Caco-2 (cell line): ENCODE measurements at regions not wholly inside any gene's neighbourhood (a gene's known extent, or its start where the extent isn't known, plus 50 kb on each side); places are given as distances from the start of the nearest gene placed in this dataset.
A peak's percentile ranks its signal among the peaks of the same experiment; 100 is the strongest.
"Not testable (repeated sequence)": the region's sequence is repeated elsewhere in the genome, so short reads cannot be mapped to it uniquely, and the experiment has no call there.

Experiments
- BruUV-seq: library from RNA; stranded (reverse); fragments of 400-500 nt; replicated peaks from 2 replicates; lab custom pipeline; 2021; lab: Mats Ljungman, UMichigan
- CTCF ChIA-PET: fragments of 300-600 bp; sonication (Branson Sonifier 250); formaldehyde crosslinking; loops from one replicate; lab custom pipeline; 2022; ENCODE audit warnings: antibody characterized with exemption; lab: Charles Lee
- POLR2A ChIA-PET: fragments of 300-600 bp; sonication (Branson Sonifier 250); formaldehyde crosslinking; loops from one replicate; lab custom pipeline; 2022; ENCODE audit warnings: antibody characterized with exemption; lab: Charles Lee
- DNase-seq, 2 experiments: peaks; one replicate each; pipeline versions ENCODE4 v3.0.0 to v3.0.0-alpha.2; 2020 to 2022
- H3K27me3 ChIP-seq: replicated peaks from 2 replicates; pipeline ENCODE4 v1.6.0; 2011; ENCODE audit warnings: low read length; ENCODE audit not compliant: control insufficient read depth, insufficient read depth
- H3K36me3 ChIP-seq: 2 replicates; pipeline ENCODE4 v1.5.1; 2011; ENCODE audit warnings: low read length; ENCODE audit not compliant: control insufficient read depth, insufficient read depth
- H3K4me1 ChIP-seq: fragments of 250-450 bp; sonication (Bioruptor Pico); 2 replicates; pipeline ENCODE4 v1.5.1; 2020; ENCODE audit warnings: mild to moderate bottlenecking
- H3K4me3 ChIP-seq: 2 replicates; pipeline ENCODE4 v1.5.1; 2011; ENCODE audit warnings: low read depth, mild to moderate bottlenecking, control low read depth, low read length
- H3K9me3 ChIP-seq: fragments of 250-450 bp; sonication (Bioruptor Pico); 2 replicates; pipeline ENCODE4 v1.5.1; 2020; ENCODE audit warnings: mild to moderate bottlenecking, moderate library complexity
- H3K27ac Mint-ChIP-seq: one replicate; pipeline ENCODE4 v1.8.0; 2022; ENCODE audit warnings: mixed read lengths; ENCODE audit not compliant: unreplicated experiment
- H3K27me3 Mint-ChIP-seq: one replicate; pipeline ENCODE4 v1.8.0; 2022; ENCODE audit warnings: mixed read lengths; ENCODE audit not compliant: insufficient read depth, unreplicated experiment
- H3K36me3 Mint-ChIP-seq: one replicate; pipeline ENCODE4 v1.8.0; 2022; ENCODE audit warnings: mild to moderate bottlenecking, mixed read lengths; ENCODE audit not compliant: insufficient read depth, unreplicated experiment
- H3K4me1 Mint-ChIP-seq: one replicate; pipeline ENCODE4 v1.8.0; 2022; ENCODE audit warnings: low read depth, mixed read lengths; ENCODE audit not compliant: unreplicated experiment
- H3K4me3 Mint-ChIP-seq: one replicate; pipeline ENCODE4 v1.8.0; 2022; ENCODE audit warnings: mild to moderate bottlenecking, moderate library complexity, mixed read lengths; ENCODE audit not compliant: unreplicated experiment
- H3K9me3 Mint-ChIP-seq: one replicate; pipeline ENCODE4 v1.8.0; 2022; ENCODE audit warnings: mixed read lengths; ENCODE audit not compliant: unreplicated experiment
- CTCF ChIP-seq, 2 experiments: fragments of 200-600 bp in 1 of 2; IDR thresholded peaks; 1 replicate in 1 of 2; 2 replicates in 1 of 2; pipeline versions ENCODE4 v1.5.1 to v1.8.0; 2011 to 2022; ENCODE audit warnings: antibody characterized with exemption in 1 of 2, control low read depth in 1 of 2, inconsistent platforms in 1 of 2, low read depth in 1 of 2, low read length in 1 of 2, mild to moderate bottlenecking in 1 of 2, moderate library complexity in 1 of 2; ENCODE audit not compliant: insufficient read depth in 1 of 2, severe bottlenecking in 1 of 2, unreplicated experiment in 1 of 2
- intact Hi-C: fragments of 100-400 bp; cut with micrococcal nuclease; formaldehyde crosslinking; loops from one replicate; pipeline ENCODE4 v1.10.0; 2022; ENCODE audit not compliant: unreplicated experiment

- Histone ChIP-seq H3K27me3 (no peaks in the 10 kb centered on the region; the same call in 1 of the 2 replicates), H3K4me1 (no peaks in the 10 kb centered on the region), H3K4me3 (no peak overlapping the region), H3K36me3 (no peaks in the 10 kb centered on the region), H3K9me3 (0 out of 2 replicates have a peak, but pooled peaks cover 3% of the 10 kb centered on the region)
- POLR2A ChIA-PET = no interaction called here
- CTCF ChIA-PET = interaction anchor here (1.0 kb wide), 1 partner anchor 9 kb away, joined by 3 read pairs; no protein-coding TSS in a partner anchor
- Mint-ChIP-seq H3K27me3 (peaks cover 4% of the 10 kb centered on the region), H3K36me3 (no peaks in the 10 kb centered on the region), H3K4me3 (no peak overlapping the region), H3K27ac (no peak overlapping the region), H3K4me1 (no peaks in the 10 kb centered on the region), H3K9me3 (no peaks in the 10 kb centered on the region)
- no TSS peak for BruUV-seq
- DNase-seq = peak in 1 of 2 experiments; percentile 43
- intact Hi-C loops = loop anchor here (1.0 kb wide), 1 partner anchor 475 kb away; no protein-coding TSS in a partner anchor
- TF ChIP-seq CTCF (IDR thresholded peaks at IDR 0.05; ENCODE audit: insufficient read depth in 1 of 2, low read depth in 1 of 2, low read length in 1 of 2, severe bottlenecking in 1 of 2, unreplicated experiment in 1 of 2) = peak; percentile 38 to 62
Measured at GRCh38 chr12:40446385-40446784, 221.6 kb downstream of the LRRK2 start.

- H3K36me3 Mint-ChIP-seq, H3K4me3 Mint-ChIP-seq, H3K9me3 Mint-ChIP-seq, H3K4me1 ChIP-seq, POLR2A ChIA-PET, H3K4me1 Mint-ChIP-seq, H3K4me3 ChIP-seq, H3K27me3 ChIP-seq, intact Hi-C loops, DNase-seq, H3K27ac Mint-ChIP-seq, CTCF ChIA-PET, H3K36me3 ChIP-seq, H3K27me3 Mint-ChIP-seq, BruUV-seq, H3K9me3 ChIP-seq: not testable (repeated sequence)
Measured at GRCh38 chr12:40448523-40448922, 223.7 kb downstream of the LRRK2 start.

DNA sequence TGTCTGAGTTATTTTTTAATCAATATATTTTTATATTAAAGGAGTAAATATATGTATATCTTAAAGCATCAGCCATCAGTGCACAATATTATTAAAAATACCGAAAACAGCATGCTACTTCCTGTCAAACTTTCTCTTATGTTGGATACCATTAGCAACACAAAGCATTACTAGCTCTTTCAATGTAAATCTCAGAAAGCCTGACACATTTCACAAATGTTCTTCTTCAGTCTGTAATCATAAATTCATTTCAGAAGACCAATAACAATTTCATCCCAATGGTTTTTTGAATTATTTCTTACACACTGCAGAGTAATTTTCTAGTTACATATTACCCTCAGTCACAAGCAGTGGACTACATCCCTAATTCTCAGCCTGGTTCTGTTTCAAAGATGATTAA is 226.9 kb downstream of the LRRK2 start:
- BruUV-seq = no TSS peak
- ChIA-PET POLR2A (interaction anchor here (0.6 kb wide), 1 partner anchor 63 kb away, joined by 6 read pairs; no protein-coding TSS in a partner anchor), CTCF (no interaction called here)
- Mint-ChIP-seq H3K36me3 (no peaks in the 10 kb centered on the region), H3K27me3 (peaks cover 4% of the 10 kb centered on the region), H3K9me3 (no peaks in the 10 kb centered on the region), H3K4me1 (no peaks in the 10 kb centered on the region), H3K4me3 (no peak overlapping the region), H3K27ac (no peak overlapping the region)
- Histone ChIP-seq H3K4me3 (no peak overlapping the region), H3K36me3 (no peaks in the 10 kb centered on the region), H3K4me1 (no peaks in the 10 kb centered on the region), H3K27me3 (no peaks in the 10 kb centered on the region), H3K9me3 (0 out of 2 replicates have a peak, but pooled peaks cover 5% of the 10 kb centered on the region)
- intact Hi-C loops = no loop called here
- TF ChIP-seq CTCF (IDR thresholded peaks at IDR 0.05; ENCODE audit: insufficient read depth in 1 of 2, low read depth in 1 of 2, low read length in 1 of 2, severe bottlenecking in 1 of 2, unreplicated experiment in 1 of 2) = no peak
- DNase-seq = no peak
